ENCODE measurements at regions not wholly inside any gene's neighbourhood (a gene's known extent, or its start where the extent isn't known, plus 50 kb on each side); places are given as distances from the start of the nearest gene placed in this dataset.
"Not testable (repeated sequence)": the region's sequence is repeated elsewhere in the genome, so short reads cannot be mapped to it uniquely, and the experiment has no call there.

DNA sequence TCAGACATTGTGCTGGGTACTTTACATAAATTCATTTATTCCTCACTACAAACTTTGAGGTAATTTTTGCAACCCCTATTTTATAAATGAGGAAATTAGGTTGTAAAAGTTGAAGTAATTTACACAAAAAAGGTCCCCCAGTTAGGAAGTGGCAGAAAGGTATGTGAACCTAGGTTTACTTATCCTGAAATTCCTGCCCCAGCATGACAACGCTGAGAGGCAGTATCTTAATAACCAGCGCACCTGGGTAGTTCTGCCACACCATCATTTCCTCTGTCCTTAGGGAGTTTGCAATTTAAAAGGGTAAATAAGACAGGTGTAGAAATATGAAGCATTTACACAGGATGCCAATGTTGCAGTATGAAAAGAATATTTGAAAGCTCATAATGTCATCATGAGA lies 102.9 kb upstream of the NBPF8 start:
- H3K27ac Mint-ChIP-seq; H3K79me1 ChIP-seq (ENCODE audit: insufficient read depth, low read depth, low read length, poor library complexity, severe bottlenecking); H3K9me3 Mint-ChIP-seq; DNase-seq; H3K4me3 Mint-ChIP-seq; H3K56ac ChIP-seq (ENCODE audit: insufficient read length, low read depth, low read length); H2BK20ac ChIP-seq (ENCODE audit: low read depth, low read length, poor library complexity, severe bottlenecking); H2BK15ac ChIP-seq (ENCODE audit: low read depth, low read length); H3K18ac ChIP-seq (ENCODE audit: insufficient read length, low read depth, low read length); H2BK12ac ChIP-seq (ENCODE audit: insufficient read length, low read depth, low read length); H2BK5ac ChIP-seq (ENCODE audit: insufficient read length, low read length); H4K8ac ChIP-seq (replicated peaks; ENCODE audit: insufficient read length, low read depth, low read length); H3K14ac ChIP-seq (ENCODE audit: insufficient read depth, low read length); H3K27me3 Mint-ChIP-seq (ENCODE audit: low read depth); H4K20me1 ChIP-seq (ENCODE audit: control insufficient read depth, insufficient read depth, insufficient read length); H3T11ph ChIP-seq (ENCODE audit: low read length); H2BK120ac ChIP-seq (ENCODE audit: low read depth, low read length, poor library complexity, severe bottlenecking); H3K9me3 ChIP-seq (ENCODE audit: control insufficient read depth, low read depth, low read length); H3K27ac ChIP-seq (ENCODE audit: insufficient read length, low read depth, low read length); H3K9ac ChIP-seq (ENCODE audit: extremely low read depth, insufficient read length, low read length); H2AK5ac ChIP-seq (ENCODE audit: insufficient read length, low read length); H3K4ac ChIP-seq (ENCODE audit: low read depth, low read length); H3K23me2 ChIP-seq (ENCODE audit: insufficient read length, low read depth, low read length, poor library complexity, severe bottlenecking); H3K23ac ChIP-seq (ENCODE audit: insufficient read length, low read depth, low read length); H4K5ac ChIP-seq (ENCODE audit: insufficient read length, low read depth, low read length); H3K79me2 ChIP-seq (ENCODE audit: insufficient read depth, low read length); H2AFZ ChIP-seq (ENCODE audit: low read length); H3K4me2 ChIP-seq (ENCODE audit: insufficient read depth, insufficient read length, low read length); H3K27me3 ChIP-seq (ENCODE audit: insufficient read depth, low read length); H3K36me3 Mint-ChIP-seq (ENCODE audit: insufficient read depth in 1 of 3, low read depth in 3 of 3); H3K4me1 ChIP-seq (ENCODE audit: insufficient read depth, low read length); H4K91ac ChIP-seq (ENCODE audit: insufficient read length, low read depth, low read length); H3K4me1 Mint-ChIP-seq: not testable (repeated sequence)
- WGBS (ENCODE audit: extremely low coverage, insufficient read length, low lambda C conversion rate), result no CpG with 5 or more reads among the region's 2 CpGs

DNA sequence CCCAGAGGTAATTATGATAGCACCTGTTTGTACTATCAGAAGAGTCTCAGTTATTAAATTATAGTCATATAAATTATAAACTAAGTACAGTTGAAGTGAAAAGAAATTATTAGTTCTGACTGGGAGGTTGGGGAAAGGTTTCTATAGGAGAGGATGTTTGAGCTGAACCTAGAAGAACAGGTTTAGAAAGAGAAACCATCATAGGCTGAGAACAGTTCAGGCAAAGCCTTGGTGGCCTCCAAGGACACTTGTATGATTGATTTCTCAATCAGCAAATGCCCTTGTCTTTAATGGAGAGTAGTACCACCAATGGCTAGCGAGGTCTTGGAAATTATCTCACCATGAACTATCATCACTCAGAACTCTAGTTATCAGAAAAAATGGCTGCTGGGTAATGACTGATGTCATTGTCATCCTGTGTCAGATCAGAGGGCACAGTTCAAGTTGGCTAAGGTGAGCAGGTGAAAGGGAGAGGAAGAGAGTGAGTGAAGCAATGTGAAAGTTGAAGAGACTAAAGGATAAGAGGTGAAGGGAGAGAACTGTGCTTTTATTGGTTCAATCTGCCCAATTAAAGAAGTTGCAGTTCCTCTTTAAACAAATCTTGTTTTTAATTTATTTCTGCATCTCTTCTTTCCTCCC lies 105.8 kb upstream of the NBPF8 start:
- H3K27me3 ChIP-seq (ENCODE audit: insufficient read depth, low read length); H3K4me3 Mint-ChIP-seq; H3K9ac ChIP-seq (ENCODE audit: extremely low read depth, insufficient read length, low read length); H3K79me1 ChIP-seq (ENCODE audit: insufficient read depth, low read depth, low read length, poor library complexity, severe bottlenecking); H3K27ac Mint-ChIP-seq; H4K20me1 ChIP-seq (ENCODE audit: control insufficient read depth, insufficient read depth, insufficient read length); H3T11ph ChIP-seq (ENCODE audit: low read length); H3K4me2 ChIP-seq (ENCODE audit: insufficient read depth, insufficient read length, low read length); H4K8ac ChIP-seq (replicated peaks; ENCODE audit: insufficient read length, low read depth, low read length); H2AK5ac ChIP-seq (ENCODE audit: insufficient read length, low read length); H3K9me3 Mint-ChIP-seq; H3K23me2 ChIP-seq (ENCODE audit: insufficient read length, low read depth, low read length, poor library complexity, severe bottlenecking); H3K18ac ChIP-seq (ENCODE audit: insufficient read length, low read depth, low read length); H2BK5ac ChIP-seq (ENCODE audit: insufficient read length, low read length); H3K4ac ChIP-seq (ENCODE audit: low read depth, low read length); H3K23ac ChIP-seq (ENCODE audit: insufficient read length, low read depth, low read length); H3K27me3 Mint-ChIP-seq (ENCODE audit: low read depth); H3K79me2 ChIP-seq (ENCODE audit: insufficient read depth, low read length); H3K4me1 Mint-ChIP-seq; H3K4me1 ChIP-seq (ENCODE audit: insufficient read depth, low read length); H2AFZ ChIP-seq (ENCODE audit: low read length); DNase-seq; H2BK120ac ChIP-seq (ENCODE audit: low read depth, low read length, poor library complexity, severe bottlenecking); H3K14ac ChIP-seq (ENCODE audit: insufficient read depth, low read length); H3K36me3 Mint-ChIP-seq (ENCODE audit: insufficient read depth in 1 of 3, low read depth in 3 of 3); H2BK15ac ChIP-seq (ENCODE audit: low read depth, low read length); H2BK12ac ChIP-seq (ENCODE audit: insufficient read length, low read depth, low read length); H3K9me3 ChIP-seq (ENCODE audit: control insufficient read depth, low read depth, low read length); H3K56ac ChIP-seq (ENCODE audit: insufficient read length, low read depth, low read length); H2BK20ac ChIP-seq (ENCODE audit: low read depth, low read length, poor library complexity, severe bottlenecking); H4K5ac ChIP-seq (ENCODE audit: insufficient read length, low read depth, low read length); H4K91ac ChIP-seq (ENCODE audit: insufficient read length, low read depth, low read length); H3K27ac ChIP-seq (ENCODE audit: insufficient read length, low read depth, low read length): not testable (repeated sequence)
- no CpG with 5 or more reads among the region's 1 CpG for WGBS (ENCODE audit: extremely low coverage, insufficient read length, low lambda C conversion rate)

Data from H9 (cell line).